SK-N-SH treated with all-trans-retinoic acid at 6 μM for 48 hours (cell line): ENCODE measurements at regions not wholly inside any gene's neighbourhood (a gene's known extent, or its start where the extent isn't known, plus 50 kb on each side); places are given as distances from the start of the nearest gene placed in this dataset.

Experiments
- ATAC-seq: fragments of 200-7000 bp; cut with Tn5 transposase; 3 replicates; pipeline ENCODE4 v1.9.1; 2020; ENCODE audit warnings: mild to moderate bottlenecking, moderate library complexity
- ARNTL ChIP-seq: fragments of 450-650 bp; formaldehyde crosslinking; IDR thresholded peaks from 2 replicates; pipeline ENCODE4 v1.5.0; 2020; ENCODE audit warnings: low read depth, mild to moderate bottlenecking, moderate library complexity, borderline replicate concordance
- BACH2 ChIP-seq: fragments of 250-450 bp; sonication (Bioruptor Pico); IDR thresholded peaks from 2 replicates; pipeline ENCODE4 v1.9.0; 2021; ENCODE audit warnings: mild to moderate bottlenecking, borderline replicate concordance
- CSDC2 ChIP-seq: fragments of 250-450 bp; sonication (Bioruptor Pico); IDR thresholded peaks from 2 replicates; pipeline ENCODE4 v1.5.0; 2020; ENCODE audit warnings: mild to moderate bottlenecking, moderate library complexity
- ESRRG ChIP-seq: fragments of 250-450 bp; sonication (Bioruptor Pico); IDR thresholded peaks from 2 replicates; pipeline ENCODE4 v1.6.1; 2021; ENCODE audit warnings: mild to moderate bottlenecking
- GLIS3 ChIP-seq: fragments of 250-450 bp; sonication (Bioruptor Pico); IDR thresholded peaks from 2 replicates; pipeline ENCODE4 v1.5.0; 2020; ENCODE audit warnings: mild to moderate bottlenecking, moderate library complexity
- ISL1 ChIP-seq: fragments of 250-450 bp; sonication (Bioruptor Pico); IDR thresholded peaks from 2 replicates; pipeline ENCODE4 v2.1.2; 2022; ENCODE audit warnings: mild to moderate bottlenecking, moderate library complexity
- OSR1 ChIP-seq: fragments of 250-450 bp; sonication (Bioruptor Pico); IDR thresholded peaks from 2 replicates; pipeline ENCODE4 v1.8.0; 2022; ENCODE audit warnings: moderate library complexity, mild to moderate bottlenecking, inconsistent platforms
- POU6F1 ChIP-seq: fragments of 250-450 bp; sonication (Bioruptor Pico); IDR thresholded peaks from 2 replicates; pipeline ENCODE4 v1.8.0; 2021; ENCODE audit warnings: low read depth, mild to moderate bottlenecking, moderate library complexity, borderline replicate concordance
- PPARA ChIP-seq: fragments of 250-450 bp; sonication (Bioruptor Pico); IDR thresholded peaks from 2 replicates; pipeline ENCODE4 v1.5.0; 2020; ENCODE audit warnings: mild to moderate bottlenecking, borderline replicate concordance
- RARB ChIP-seq: fragments of 250-450 bp; sonication (Bioruptor Pico); IDR thresholded peaks from 2 replicates; pipeline ENCODE4 v1.8.0; 2021; ENCODE audit warnings: mild to moderate bottlenecking, moderate library complexity
- TCF4 ChIP-seq: fragments of 250-450 bp; sonication (Bioruptor Pico); IDR thresholded peaks from 2 replicates; pipeline ENCODE4 v1.8.0; 2021; ENCODE audit warnings: mild to moderate bottlenecking, moderate library complexity, borderline replicate concordance
- TOX ChIP-seq: fragments of 250-450 bp; sonication (Bioruptor Pico); IDR thresholded peaks from 2 replicates; pipeline ENCODE4 v1.8.0; 2021; ENCODE audit warnings: mild to moderate bottlenecking, moderate library complexity, borderline replicate concordance
- ZC3H10 ChIP-seq: fragments of 250-450 bp; sonication (Bioruptor Pico); IDR thresholded peaks from 2 replicates; pipeline ENCODE4 v1.5.1; 2021; ENCODE audit warnings: mild to moderate bottlenecking, moderate library complexity
- ZFP30 ChIP-seq: fragments of 450-650 bp; formaldehyde crosslinking; IDR thresholded peaks from 2 replicates; pipeline ENCODE4 v1.5.0; 2022; ENCODE audit warnings: mild to moderate bottlenecking, moderate library complexity
- ZNF565 ChIP-seq: fragments of 450-650 bp; formaldehyde crosslinking; conservative IDR thresholded peaks from 2 replicates; pipeline ENCODE4 v1.5.0; 2020; ENCODE audit warnings: low read depth, mild to moderate bottlenecking, moderate library complexity
- ZNF70 ChIP-seq: fragments of 450-650 bp; formaldehyde crosslinking; IDR thresholded peaks from 2 replicates; pipeline ENCODE4 v1.5.0; 2020; ENCODE audit warnings: mild to moderate bottlenecking, moderate library complexity
- ZNF8 ChIP-seq: fragments of 450-650 bp; formaldehyde crosslinking; IDR thresholded peaks from 2 replicates; pipeline ENCODE4 v1.5.0; 2020; ENCODE audit warnings: mild to moderate bottlenecking, moderate library complexity
- TF ChIP-seq, protein P1 (sequence below): fragments of 250-450 bp; sonication (Bioruptor Pico); IDR thresholded peaks from 2 replicates; pipeline ENCODE4 v1.5.1; 2021; ENCODE audit warnings: mild to moderate bottlenecking, moderate library complexity
- TF ChIP-seq, protein P2 (sequence below): fragments of 250-450 bp; sonication (Bioruptor Pico); IDR thresholded peaks from 2 replicates; pipeline ENCODE4 v1.5.0; 2020; ENCODE audit warnings: mild to moderate bottlenecking, moderate library complexity
- TF ChIP-seq, protein P3 (sequence below): fragments of 250-450 bp; sonication (Bioruptor Pico); IDR thresholded peaks from 2 replicates; pipeline ENCODE4 v1.5.1; 2020; ENCODE audit warnings: low read depth, mild to moderate bottlenecking, moderate library complexity
- TF ChIP-seq, protein P4 (sequence below): fragments of 250-450 bp; sonication (Bioruptor Pico); IDR thresholded peaks from 2 replicates; pipeline ENCODE4 v1.8.0; 2020; ENCODE audit warnings: mild to moderate bottlenecking, moderate library complexity, borderline replicate concordance

GRCh38 chr2:118351796-118352195 is 263.5 kb downstream of the INSIG2 start:
- ATAC-seq = no peak
- TF ChIP-seq, protein P1, sequence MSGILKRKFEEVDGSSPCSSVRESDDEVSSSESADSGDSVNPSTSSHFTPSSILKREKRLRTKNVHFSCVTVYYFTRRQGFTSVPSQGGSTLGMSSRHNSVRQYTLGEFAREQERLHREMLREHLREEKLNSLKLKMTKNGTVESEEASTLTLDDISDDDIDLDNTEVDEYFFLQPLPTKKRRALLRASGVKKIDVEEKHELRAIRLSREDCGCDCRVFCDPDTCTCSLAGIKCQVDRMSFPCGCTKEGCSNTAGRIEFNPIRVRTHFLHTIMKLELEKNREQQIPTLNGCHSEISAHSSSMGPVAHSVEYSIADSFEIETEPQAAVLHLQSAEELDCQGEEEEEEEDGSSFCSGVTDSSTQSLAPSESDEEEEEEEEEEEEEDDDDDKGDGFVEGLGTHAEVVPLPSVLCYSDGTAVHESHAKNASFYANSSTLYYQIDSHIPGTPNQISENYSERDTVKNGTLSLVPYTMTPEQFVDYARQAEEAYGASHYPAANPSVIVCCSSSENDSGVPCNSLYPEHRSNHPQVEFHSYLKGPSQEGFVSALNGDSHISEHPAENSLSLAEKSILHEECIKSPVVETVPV (CRISPR knock-in tag) = no peak
- TF ChIP-seq POU6F1 (CRISPR knock-in tag) (no peak), PPARA (CRISPR knock-in tag) (no peak), GLIS3 (CRISPR knock-in tag) (no peak)
- TF ChIP-seq, protein P2, sequence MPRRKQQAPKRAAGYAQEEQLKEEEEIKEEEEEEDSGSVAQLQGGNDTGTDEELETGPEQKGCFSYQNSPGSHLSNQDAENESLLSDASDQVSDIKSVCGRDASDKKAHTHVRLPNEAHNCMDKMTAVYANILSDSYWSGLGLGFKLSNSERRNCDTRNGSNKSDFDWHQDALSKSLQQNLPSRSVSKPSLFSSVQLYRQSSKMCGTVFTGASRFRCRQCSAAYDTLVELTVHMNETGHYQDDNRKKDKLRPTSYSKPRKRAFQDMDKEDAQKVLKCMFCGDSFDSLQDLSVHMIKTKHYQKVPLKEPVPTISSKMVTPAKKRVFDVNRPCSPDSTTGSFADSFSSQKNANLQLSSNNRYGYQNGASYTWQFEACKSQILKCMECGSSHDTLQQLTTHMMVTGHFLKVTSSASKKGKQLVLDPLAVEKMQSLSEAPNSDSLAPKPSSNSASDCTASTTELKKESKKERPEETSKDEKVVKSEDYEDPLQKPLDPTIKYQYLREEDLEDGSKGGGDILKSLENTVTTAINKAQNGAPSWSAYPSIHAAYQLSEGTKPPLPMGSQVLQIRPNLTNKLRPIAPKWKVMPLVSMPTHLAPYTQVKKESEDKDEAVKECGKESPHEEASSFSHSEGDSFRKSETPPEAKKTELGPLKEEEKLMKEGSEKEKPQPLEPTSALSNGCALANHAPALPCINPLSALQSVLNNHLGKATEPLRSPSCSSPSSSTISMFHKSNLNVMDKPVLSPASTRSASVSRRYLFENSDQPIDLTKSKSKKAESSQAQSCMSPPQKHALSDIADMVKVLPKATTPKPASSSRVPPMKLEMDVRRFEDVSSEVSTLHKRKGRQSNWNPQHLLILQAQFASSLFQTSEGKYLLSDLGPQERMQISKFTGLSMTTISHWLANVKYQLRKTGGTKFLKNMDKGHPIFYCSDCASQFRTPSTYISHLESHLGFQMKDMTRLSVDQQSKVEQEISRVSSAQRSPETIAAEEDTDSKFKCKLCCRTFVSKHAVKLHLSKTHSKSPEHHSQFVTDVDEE (CRISPR knock-in tag) = no peak
- TF ChIP-seq, protein P3, sequence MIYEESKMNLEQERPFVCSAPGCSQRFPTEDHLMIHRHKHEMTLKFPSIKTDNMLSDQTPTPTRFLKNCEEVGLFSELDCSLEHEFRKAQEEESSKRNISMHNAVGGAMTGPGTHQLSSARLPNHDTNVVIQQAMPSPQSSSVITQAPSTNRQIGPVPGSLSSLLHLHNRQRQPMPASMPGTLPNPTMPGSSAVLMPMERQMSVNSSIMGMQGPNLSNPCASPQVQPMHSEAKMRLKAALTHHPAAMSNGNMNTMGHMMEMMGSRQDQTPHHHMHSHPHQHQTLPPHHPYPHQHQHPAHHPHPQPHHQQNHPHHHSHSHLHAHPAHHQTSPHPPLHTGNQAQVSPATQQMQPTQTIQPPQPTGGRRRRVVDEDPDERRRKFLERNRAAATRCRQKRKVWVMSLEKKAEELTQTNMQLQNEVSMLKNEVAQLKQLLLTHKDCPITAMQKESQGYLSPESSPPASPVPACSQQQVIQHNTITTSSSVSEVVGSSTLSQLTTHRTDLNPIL (CRISPR knock-in tag) = no peak

DNA sequence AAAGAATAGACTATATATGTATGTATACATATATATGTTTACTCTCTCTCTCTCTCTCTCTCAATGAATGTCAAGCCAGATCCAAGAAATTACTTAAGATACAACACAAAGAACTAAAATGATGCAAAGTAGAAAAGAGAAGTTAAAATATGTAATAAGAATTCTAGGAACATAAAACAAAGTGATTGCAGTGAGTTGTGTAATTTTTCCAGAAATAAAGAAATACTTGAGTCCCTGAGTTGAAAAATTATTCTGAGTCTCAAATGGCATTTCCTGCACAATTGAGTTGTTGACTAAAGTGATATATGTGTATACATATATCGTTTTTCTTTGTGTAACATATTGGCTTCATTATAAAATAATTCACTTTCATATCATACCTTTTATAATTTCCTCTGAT is 262.4 kb downstream of the INSIG2 start:
- TF ChIP-seq ISL1 (CRISPR knock-in tag) (no peak), ZFP30 (CRISPR knock-in tag) (no peak), CSDC2 (CRISPR knock-in tag) (no peak), ARNTL (CRISPR knock-in tag) (no peak), ZNF8 (CRISPR knock-in tag) (no peak), TCF4 (CRISPR knock-in tag) (no peak), ZNF565 (CRISPR knock-in tag) (no peak), PPARA (CRISPR knock-in tag) (no peak), ZNF70 (CRISPR knock-in tag) (no peak), RARB (no peak), ESRRG (CRISPR knock-in tag) (no peak), POU6F1 (CRISPR knock-in tag) (no peak)
- TF ChIP-seq, protein P2 (CRISPR knock-in tag) = no peak

GRCh38 chr2:118349365-118349764 is 261.1 kb downstream of the INSIG2 start:
- TF ChIP-seq CSDC2 (CRISPR knock-in tag) (no peak), ZNF565 (CRISPR knock-in tag) (no peak), ZC3H10 (CRISPR knock-in tag) (no peak), TOX (CRISPR knock-in tag) (no peak), TCF4 (CRISPR knock-in tag) (no peak), ZNF70 (CRISPR knock-in tag) (no peak), BACH2 (CRISPR knock-in tag) (no peak), ZFP30 (CRISPR knock-in tag) (no peak), GLIS3 (CRISPR knock-in tag) (no peak), OSR1 (CRISPR knock-in tag) (no peak), PPARA (CRISPR knock-in tag) (no peak), RARB (no peak), ZNF8 (CRISPR knock-in tag) (no peak)
- TF ChIP-seq, protein P1 (CRISPR knock-in tag) = no peak
- TF ChIP-seq, protein P4, sequence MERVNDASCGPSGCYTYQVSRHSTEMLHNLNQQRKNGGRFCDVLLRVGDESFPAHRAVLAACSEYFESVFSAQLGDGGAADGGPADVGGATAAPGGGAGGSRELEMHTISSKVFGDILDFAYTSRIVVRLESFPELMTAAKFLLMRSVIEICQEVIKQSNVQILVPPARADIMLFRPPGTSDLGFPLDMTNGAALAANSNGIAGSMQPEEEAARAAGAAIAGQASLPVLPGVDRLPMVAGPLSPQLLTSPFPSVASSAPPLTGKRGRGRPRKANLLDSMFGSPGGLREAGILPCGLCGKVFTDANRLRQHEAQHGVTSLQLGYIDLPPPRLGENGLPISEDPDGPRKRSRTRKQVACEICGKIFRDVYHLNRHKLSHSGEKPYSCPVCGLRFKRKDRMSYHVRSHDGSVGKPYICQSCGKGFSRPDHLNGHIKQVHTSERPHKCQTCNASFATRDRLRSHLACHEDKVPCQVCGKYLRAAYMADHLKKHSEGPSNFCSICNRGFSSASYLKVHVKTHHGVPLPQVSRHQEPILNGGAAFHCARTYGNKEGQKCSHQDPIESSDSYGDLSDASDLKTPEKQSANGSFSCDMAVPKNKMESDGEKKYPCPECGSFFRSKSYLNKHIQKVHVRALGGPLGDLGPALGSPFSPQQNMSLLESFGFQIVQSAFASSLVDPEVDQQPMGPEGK (CRISPR knock-in tag) = no peak
- no peak for ATAC-seq

More for the DNA sequence above, 262.4 kb downstream of the INSIG2 start:
- no peak for ATAC-seq
